Stomach (tissue), 8 donors: ENCODE measurements at regions not wholly inside any gene's neighbourhood (a gene's known extent, or its start where the extent isn't known, plus 50 kb on each side); places are given as distances from the start of the nearest gene placed in this dataset.
A peak's percentile ranks its signal among the peaks of the same experiment; 100 is the strongest.

ENCODE experiments used
- DNase-seq, 2 donors: peaks; one replicate each; pipeline versions ENCODE4 v3.0.0 to v3.0.0-alpha.2; 2013 to 2019
- H3K27ac ChIP-seq, 5 donors: fragments of 200-600 bp in 4 of 5; sonication (generic) in 4 of 5; one replicate each; pipeline ENCODE4 v1.5.1; 2013 to 2019; ENCODE audit warnings: mild to moderate bottlenecking in 1 of 5, moderate library complexity in 1 of 5
- H3K27me3 ChIP-seq, 3 donors: fragments of 200-600 bp; sonication (generic); one replicate each; pipeline ENCODE4 v1.5.1; 2017 to 2019; ENCODE audit warnings: mixed run types in 1 of 3
- H3K36me3 ChIP-seq, 4 donors: fragments of 200-600 bp; sonication (generic); 1 replicate in 3 of 4; 2 replicates in 1 of 4; pipeline ENCODE4 v1.5.1; 2016 to 2019
- H3K4me1 ChIP-seq, 4 donors: fragments of 200-600 bp; sonication (generic); one replicate each; pipeline ENCODE4 v1.5.1; 2016 to 2019
- H3K4me3 ChIP-seq, 4 donors: fragments of 200-600 bp; sonication (generic) in 3 of 4; one replicate each; pipeline ENCODE4 v1.5.1; 2016 to 2019; ENCODE audit warnings: mild to moderate bottlenecking in 1 of 4
- H3K9me3 ChIP-seq, 4 donors: fragments of 200-600 bp; sonication (generic); one replicate each; pipeline ENCODE4 v1.5.1; 2016 to 2019
- EP300 ChIP-seq: sonication (generic); formaldehyde crosslinking; IDR thresholded peaks from one replicate; pipeline ENCODE4 v1.6.1; 2017; ENCODE audit warnings: antibody characterized with exemption
- POLR2A ChIP-seq, 4 donors: fragments of 450-650 bp; IDR thresholded peaks; one replicate each; pipeline ENCODE4 v1.6.1; 2016; ENCODE audit warnings: antibody characterized with exemption in 4 of 4, control low read depth in 2 of 4, mild to moderate bottlenecking in 1 of 4, moderate library complexity in 1 of 4
- POLR2AphosphoS5 ChIP-seq, 3 donors: sonication (generic); formaldehyde crosslinking; IDR thresholded peaks; one replicate each; pipeline ENCODE4 v1.6.1; 2016; ENCODE audit warnings: antibody characterized with exemption in 3 of 3
- WGBS, 5 donors: extraction: QIAGEN DNeasy Blood & Tissue Kit in 3 of 5; methylation state at CpG; one replicate each; pipeline versions ENCODE4 v1.1.5 to v1.1.7; 2013 to 2018; 5-methylcytosine and 5-hydroxymethylcytosine counted together
- intact Hi-C: fragments of 100-400 bp; cut with DNase I; formaldehyde crosslinking; loops from one replicate; pipeline ENCODE4 v1.15.1; 2023; ENCODE audit warnings: low total_unique reads
- TF ChIP-seq, protein P1 (sequence below), 7 experiments: fragments of 450-650 bp in 4 of 7; fragments of 200-600 bp in 3 of 7; sonication (generic) in 3 of 7; IDR thresholded peaks; one replicate each; pipeline ENCODE4 v1.5.1; 2016 to 2019; ENCODE audit warnings: antibody characterized with exemption in 7 of 7, control low read depth in 2 of 7, mild to moderate bottlenecking in 1 of 7
- donor health status: healthy with polysubstance abuse.
- donor health status: Bipolar disorder and iron deficiency.
- donor health status: healthy.

DNA sequence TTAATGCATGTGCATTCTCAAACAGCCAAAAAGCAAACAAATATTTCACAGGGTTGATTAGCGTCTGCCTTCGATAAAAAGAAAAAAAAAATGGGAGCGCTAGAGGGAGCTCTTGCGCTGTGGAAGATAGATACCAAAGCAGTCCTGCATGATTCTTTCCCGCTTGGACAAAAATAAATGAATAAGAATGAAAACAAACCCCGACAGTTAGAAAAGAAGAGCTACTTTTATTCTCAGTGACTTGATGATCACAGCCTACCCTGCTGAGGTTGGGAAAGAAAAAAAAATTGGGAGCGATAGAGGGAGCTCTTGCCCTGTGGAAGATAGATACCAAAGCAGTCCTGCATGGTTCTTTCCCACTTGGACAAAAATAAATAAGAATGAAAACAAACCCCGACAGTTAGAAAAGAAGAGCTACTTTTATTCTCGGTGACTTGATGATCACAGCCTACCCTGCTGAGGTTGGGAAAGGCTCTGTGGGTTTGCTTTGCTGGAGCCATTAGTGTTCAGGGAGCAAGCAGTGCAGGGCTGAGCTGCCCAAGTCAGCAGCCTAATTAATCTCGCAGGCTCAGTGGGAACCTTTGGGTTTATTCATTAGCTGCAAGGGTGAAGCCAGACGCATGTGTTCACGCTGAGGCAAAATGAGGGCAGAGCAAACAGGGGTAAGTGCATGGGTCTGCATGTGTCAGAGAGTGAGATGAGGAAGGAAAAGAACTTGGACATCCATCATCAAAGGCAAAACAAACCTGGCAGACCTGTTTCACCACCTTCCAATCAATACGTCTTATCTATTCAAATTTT lies 249.3 kb upstream of the PRKX start:
- Histone ChIP-seq H3K27ac (no peak overlapping the region), H3K36me3 (no peaks in the 10 kb centered on the region), H3K4me3 (no peak overlapping the region), H3K27me3 (no peaks in the 10 kb centered on the region), H3K4me1 (peaks cover 0 to 13% (median 3%) of the 10 kb centered on the region in 4 donors), H3K9me3 (no peaks in the 10 kb centered on the region)
- 1 to 4% (median 4%) methylated on average over 13 of the region's 13 CpGs for WGBS, 5 donors
- peak in 1 of 2 donors; percentile 60 for DNase-seq
- no peak for TF ChIP-seq EP300
- TF ChIP-seq, protein P1, sequence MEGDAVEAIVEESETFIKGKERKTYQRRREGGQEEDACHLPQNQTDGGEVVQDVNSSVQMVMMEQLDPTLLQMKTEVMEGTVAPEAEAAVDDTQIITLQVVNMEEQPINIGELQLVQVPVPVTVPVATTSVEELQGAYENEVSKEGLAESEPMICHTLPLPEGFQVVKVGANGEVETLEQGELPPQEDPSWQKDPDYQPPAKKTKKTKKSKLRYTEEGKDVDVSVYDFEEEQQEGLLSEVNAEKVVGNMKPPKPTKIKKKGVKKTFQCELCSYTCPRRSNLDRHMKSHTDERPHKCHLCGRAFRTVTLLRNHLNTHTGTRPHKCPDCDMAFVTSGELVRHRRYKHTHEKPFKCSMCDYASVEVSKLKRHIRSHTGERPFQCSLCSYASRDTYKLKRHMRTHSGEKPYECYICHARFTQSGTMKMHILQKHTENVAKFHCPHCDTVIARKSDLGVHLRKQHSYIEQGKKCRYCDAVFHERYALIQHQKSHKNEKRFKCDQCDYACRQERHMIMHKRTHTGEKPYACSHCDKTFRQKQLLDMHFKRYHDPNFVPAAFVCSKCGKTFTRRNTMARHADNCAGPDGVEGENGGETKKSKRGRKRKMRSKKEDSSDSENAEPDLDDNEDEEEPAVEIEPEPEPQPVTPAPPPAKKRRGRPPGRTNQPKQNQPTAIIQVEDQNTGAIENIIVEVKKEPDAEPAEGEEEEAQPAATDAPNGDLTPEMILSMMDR (IDR thresholded peaks at IDR 0.05), result peak in 3 of 7 experiments; percentile 6 to 42 (median 24)
- intact Hi-C loops, result no loop called here

DNA sequence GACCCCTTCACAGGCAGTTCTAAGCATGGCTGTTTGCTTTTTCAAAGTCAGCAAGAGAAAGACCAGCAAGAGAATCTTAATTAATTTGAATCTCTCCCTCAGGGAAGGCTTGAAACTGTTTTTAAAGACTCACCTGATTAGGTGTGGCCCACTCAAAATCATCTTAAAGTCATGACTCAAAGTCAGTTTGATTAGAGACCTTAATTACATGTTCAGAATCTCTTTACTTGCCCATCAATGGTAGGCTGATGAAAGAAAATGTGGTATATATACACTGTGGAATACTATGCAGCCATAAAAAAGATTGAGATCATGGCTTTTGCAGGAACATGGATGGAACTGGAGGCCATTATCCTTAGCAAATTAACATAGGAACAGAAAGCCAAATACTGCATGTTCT lies 247.5 kb upstream of the PRKX start:
- Histone ChIP-seq H3K4me3 (no peak overlapping the region), H3K9me3 (no peaks in the 10 kb centered on the region), H3K36me3 (no peaks in the 10 kb centered on the region), H3K4me1 (peaks cover 0 to 13% (median 3%) of the 10 kb centered on the region in 4 donors), H3K27me3 (no peaks in the 10 kb centered on the region), H3K27ac (no peak overlapping the region)
- DNase-seq, result no peak
- intact Hi-C loops, result no loop called here
- no peak for TF ChIP-seq EP300
- TF ChIP-seq POLR2AphosphoS5 (IDR thresholded peaks at IDR 0.05), result no peak
- TF ChIP-seq POLR2A (IDR thresholded peaks at IDR 0.05), result no peak
- TF ChIP-seq, protein P1 (IDR thresholded peaks at IDR 0.05), result no peak

DNA sequence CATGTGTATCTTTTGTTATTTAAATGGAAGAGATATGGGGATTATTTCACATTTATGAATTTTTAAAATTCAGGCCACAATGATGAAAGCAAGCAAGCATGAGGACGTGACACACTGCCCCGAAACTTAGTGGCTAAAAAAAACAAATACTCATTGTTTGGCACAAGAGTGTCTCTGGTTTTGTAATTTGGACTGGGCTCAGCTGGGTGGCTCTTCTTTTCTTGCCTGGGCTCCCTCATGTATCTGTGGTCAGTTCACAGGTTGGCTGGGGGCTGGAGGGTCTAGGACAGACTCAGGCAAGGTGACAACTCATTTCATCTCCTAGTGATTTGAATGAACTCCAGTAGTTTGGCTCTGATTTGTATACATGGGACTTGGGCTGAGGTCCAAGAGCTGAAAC lies 238.4 kb upstream of the PRKX start:
- TF ChIP-seq EP300 (no peak), POLR2AphosphoS5 (IDR thresholded peaks at IDR 0.05) (no peak), POLR2A (IDR thresholded peaks at IDR 0.05) (no peak)
- TF ChIP-seq, protein P1 (IDR thresholded peaks at IDR 0.05), result no peak
- H3K4me1 ChIP-seq, result no peaks in the 10 kb centered on the region
- no peak overlapping the region for H3K4me3 ChIP-seq
- peaks cover 0 to 12% (median 0%) of the 10 kb centered on the region in 4 donors for H3K9me3 ChIP-seq
- H3K36me3 ChIP-seq, result no peaks in the 10 kb centered on the region
- WGBS, 5 donors, result 75 to 86% (median 84%) methylated on average over 2 of the region's 2 CpGs
- H3K27me3 ChIP-seq, result no peaks in the 10 kb centered on the region
- intact Hi-C loops, result no loop called here
- H3K27ac ChIP-seq, result no peak overlapping the region
- no peak for DNase-seq

DNA sequence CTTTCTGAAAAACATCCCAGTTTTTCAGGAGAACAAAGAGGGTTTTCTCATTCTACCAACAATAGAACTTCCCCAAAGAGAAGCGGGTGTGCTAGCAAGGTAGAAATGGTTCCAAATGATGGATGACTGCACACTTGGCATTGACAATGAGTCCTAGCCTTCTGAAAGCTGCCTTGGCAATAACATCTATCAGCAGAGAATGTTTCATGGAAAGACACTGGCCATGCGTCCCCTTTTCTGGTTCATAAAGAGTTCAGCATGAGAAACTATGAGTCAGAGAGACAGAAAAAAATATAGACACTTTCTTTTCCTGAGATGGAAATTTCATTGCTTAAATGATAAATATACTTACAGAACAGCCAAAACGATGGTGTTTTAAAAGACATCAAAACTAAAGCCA lies 236.9 kb upstream of the PRKX start:
- no peak for TF ChIP-seq EP300
- TF ChIP-seq POLR2AphosphoS5 (IDR thresholded peaks at IDR 0.05), result no peak
- no peak for TF ChIP-seq POLR2A (IDR thresholded peaks at IDR 0.05)
- TF ChIP-seq, protein P1 (IDR thresholded peaks at IDR 0.05), result no peak

More for the DNA sequence above, 236.9 kb upstream of the PRKX start:
- no peak for DNase-seq
- no peaks in the 10 kb centered on the region for H3K36me3 ChIP-seq
- H3K9me3 ChIP-seq, result peaks cover 0 to 12% (median 0%) of the 10 kb centered on the region in 4 donors
- intact Hi-C loops, result no loop called here
- H3K27me3 ChIP-seq, result no peaks in the 10 kb centered on the region
- WGBS, 5 donors, result 40 to 81% (median 71%) methylated on average over 3 of the region's 3 CpGs
- no peak overlapping the region for H3K27ac ChIP-seq
- no peak overlapping the region for H3K4me3 ChIP-seq
- no peaks in the 10 kb centered on the region for H3K4me1 ChIP-seq
